Mesothelial cell of epicardium (in vitro differentiated cells): ENCODE measurements at regions not wholly inside any gene's neighbourhood (a gene's known extent, or its start where the extent isn't known, plus 50 kb on each side); places are given as distances from the start of the nearest gene placed in this dataset.
A peak's percentile ranks its signal among the peaks of the same experiment; 100 is the strongest.

Experiments used
- DNase-seq, 2 experiments: peaks; one replicate each; pipeline ENCODE4 v3.0.0; 2021; ENCODE audit warnings: low spot score in 2 of 2; ENCODE audit not compliant: unreplicated experiment in 2 of 2
- H3K27ac Mint-ChIP-seq: 2 replicates; pipeline ENCODE4 v1.8.0; 2021; ENCODE audit warnings: mixed read lengths
- H3K27me3 Mint-ChIP-seq: 2 replicates; pipeline ENCODE4 v1.8.0; 2021; ENCODE audit warnings: low read depth, mixed read lengths
- H3K36me3 Mint-ChIP-seq: 2 replicates; pipeline ENCODE4 v1.8.0; 2021; ENCODE audit warnings: mixed read lengths
- H3K4me1 Mint-ChIP-seq: 2 replicates; pipeline ENCODE4 v1.8.0; 2021; ENCODE audit warnings: mixed read lengths
- H3K4me3 Mint-ChIP-seq: 2 replicates; pipeline ENCODE4 v1.8.0; 2021; ENCODE audit warnings: mild to moderate bottlenecking, moderate library complexity, mixed read lengths
- H3K9me3 Mint-ChIP-seq: 2 replicates; pipeline ENCODE4 v1.8.0; 2021; ENCODE audit warnings: mixed read lengths
- TF ChIP-seq, protein P1 (sequence below): fragments of 200-600 bp; sonication (generic); IDR thresholded peaks from one replicate; pipeline ENCODE4 v1.5.0; 2021; ENCODE audit warnings: antibody characterized with exemption; ENCODE audit not compliant: unreplicated experiment

DNA sequence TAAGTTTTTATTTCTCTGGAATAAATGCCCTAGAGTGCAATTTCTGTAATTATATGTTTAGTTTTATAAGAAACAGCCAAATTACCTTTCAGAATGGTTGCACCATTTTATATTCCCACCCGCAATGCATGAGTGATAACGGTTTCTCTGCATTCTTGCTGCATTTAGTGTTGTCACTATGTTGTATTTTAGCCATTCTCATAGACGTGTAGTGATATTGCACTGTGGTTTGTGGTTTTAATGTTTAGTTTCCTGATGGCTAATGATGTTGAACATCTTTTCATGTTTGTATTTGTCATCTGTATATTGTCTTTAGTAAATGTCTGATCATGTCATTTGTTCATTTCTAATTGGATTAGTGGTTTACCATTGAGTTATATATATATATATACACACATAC lies 73.0 kb upstream of the GOLIM4 start:
- DNase-seq = no peak
- TF ChIP-seq, protein P1, sequence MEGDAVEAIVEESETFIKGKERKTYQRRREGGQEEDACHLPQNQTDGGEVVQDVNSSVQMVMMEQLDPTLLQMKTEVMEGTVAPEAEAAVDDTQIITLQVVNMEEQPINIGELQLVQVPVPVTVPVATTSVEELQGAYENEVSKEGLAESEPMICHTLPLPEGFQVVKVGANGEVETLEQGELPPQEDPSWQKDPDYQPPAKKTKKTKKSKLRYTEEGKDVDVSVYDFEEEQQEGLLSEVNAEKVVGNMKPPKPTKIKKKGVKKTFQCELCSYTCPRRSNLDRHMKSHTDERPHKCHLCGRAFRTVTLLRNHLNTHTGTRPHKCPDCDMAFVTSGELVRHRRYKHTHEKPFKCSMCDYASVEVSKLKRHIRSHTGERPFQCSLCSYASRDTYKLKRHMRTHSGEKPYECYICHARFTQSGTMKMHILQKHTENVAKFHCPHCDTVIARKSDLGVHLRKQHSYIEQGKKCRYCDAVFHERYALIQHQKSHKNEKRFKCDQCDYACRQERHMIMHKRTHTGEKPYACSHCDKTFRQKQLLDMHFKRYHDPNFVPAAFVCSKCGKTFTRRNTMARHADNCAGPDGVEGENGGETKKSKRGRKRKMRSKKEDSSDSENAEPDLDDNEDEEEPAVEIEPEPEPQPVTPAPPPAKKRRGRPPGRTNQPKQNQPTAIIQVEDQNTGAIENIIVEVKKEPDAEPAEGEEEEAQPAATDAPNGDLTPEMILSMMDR = no peak
- Mint-ChIP-seq H3K9me3 (no peaks in the 10 kb centered on the region), H3K27ac (no peak overlapping the region), H3K27me3 (no peaks in the 10 kb centered on the region), H3K4me3 (no peak overlapping the region), H3K4me1 (peaks cover 6% of the 10 kb centered on the region), H3K36me3 (no peaks in the 10 kb centered on the region)

- H3K36me3 Mint-ChIP-seq = no peaks in the 10 kb centered on the region
- no peaks in the 10 kb centered on the region for H3K27me3 Mint-ChIP-seq
- DNase-seq = no peak
- no peaks in the 10 kb centered on the region for H3K9me3 Mint-ChIP-seq
- H3K4me1 Mint-ChIP-seq = peaks cover 9% of the 10 kb centered on the region
- TF ChIP-seq, protein P1 = peak; percentile 74
- H3K27ac Mint-ChIP-seq = peak overlapping the region; percentile 48
- no peak overlapping the region for H3K4me3 Mint-ChIP-seq
Observed at GRCh38 chr3:168165390-168166269, 69.9 kb upstream of the GOLIM4 start.

DNA sequence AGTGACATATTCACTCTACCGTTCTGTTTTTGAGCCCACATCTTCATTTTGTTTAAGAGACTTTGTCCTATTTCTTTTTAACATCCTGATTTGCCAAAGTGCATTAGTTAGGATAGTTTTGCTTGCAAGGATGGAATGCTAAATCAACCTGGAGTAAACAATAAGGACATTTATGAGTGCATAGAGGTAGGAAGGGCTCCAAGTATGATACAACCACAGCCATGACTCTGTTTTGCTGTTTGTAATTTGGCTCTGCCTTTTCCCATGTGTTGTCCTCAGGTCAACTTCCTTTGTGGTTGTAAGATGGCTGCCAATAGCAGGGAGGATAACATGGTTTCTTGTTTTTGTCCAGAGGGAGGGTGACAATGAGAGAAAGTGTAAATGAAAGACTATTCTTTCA lies 66.4 kb upstream of the GOLIM4 start:
- Mint-ChIP-seq H3K27ac (no peak overlapping the region), H3K4me1 (peaks cover 23% of the 10 kb centered on the region), H3K27me3 (no peaks in the 10 kb centered on the region), H3K36me3 (no peaks in the 10 kb centered on the region), H3K4me3 (no peak overlapping the region), H3K9me3 (no peaks in the 10 kb centered on the region)
- DNase-seq = no peak
- TF ChIP-seq, protein P1 = no peak

DNA sequence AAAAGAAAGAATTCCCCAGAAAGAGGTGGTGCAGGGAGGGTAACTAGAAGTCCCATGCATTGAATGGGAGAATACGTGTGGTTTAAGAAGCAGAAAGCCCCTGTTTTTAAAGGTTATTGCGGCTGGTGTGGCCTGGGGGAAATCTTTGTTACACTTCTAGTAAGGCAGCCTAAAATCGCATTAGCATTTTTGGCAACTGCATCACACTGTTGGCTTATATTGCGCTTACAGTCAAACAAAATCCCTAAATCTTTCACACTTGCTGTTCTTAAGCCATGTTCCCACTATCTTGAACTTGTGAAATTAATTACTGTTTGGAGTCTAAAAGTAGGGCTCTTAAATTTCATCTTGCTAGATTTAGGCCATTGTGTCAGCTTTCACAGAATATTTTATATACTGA lies 66.0 kb upstream of the GOLIM4 start:
- TF ChIP-seq, protein P1 = no peak
- DNase-seq = no peak
- Mint-ChIP-seq H3K27ac (no peak overlapping the region), H3K9me3 (no peaks in the 10 kb centered on the region), H3K27me3 (no peaks in the 10 kb centered on the region), H3K36me3 (no peaks in the 10 kb centered on the region), H3K4me3 (no peak overlapping the region), H3K4me1 (peaks cover 27% of the 10 kb centered on the region)

GRCh38 chr3:168157903-168158302 lies 62.2 kb upstream of the GOLIM4 start:
- no peak for DNase-seq
- peak overlapping the region; percentile 78 for H3K27ac Mint-ChIP-seq
- H3K27me3 Mint-ChIP-seq = no peaks in the 10 kb centered on the region
- H3K36me3 Mint-ChIP-seq = peaks cover 3% of the 10 kb centered on the region
- TF ChIP-seq, protein P1 = no peak
- no peak overlapping the region for H3K4me3 Mint-ChIP-seq
- H3K4me1 Mint-ChIP-seq = peaks cover 20% of the 10 kb centered on the region
- H3K9me3 Mint-ChIP-seq = peaks cover 15% of the 10 kb centered on the region
